HG03565 (cell line): ENCODE measurements at regions not wholly inside any gene's neighbourhood (a gene's known extent, or its start where the extent isn't known, plus 50 kb on each side); places are given as distances from the start of the nearest gene placed in this dataset.
"Not testable (repeated sequence)": the region's sequence is repeated elsewhere in the genome, so short reads cannot be mapped to it uniquely, and the experiment has no call there.

Experiments used
- ATAC-seq: cut with Tn5 transposase; IDR thresholded peaks from one replicate; pipeline ENCODE4 v1.9.1; 2021; ENCODE audit warnings: mild to moderate bottlenecking, moderate library complexity; ENCODE audit not compliant: unreplicated experiment

DNA sequence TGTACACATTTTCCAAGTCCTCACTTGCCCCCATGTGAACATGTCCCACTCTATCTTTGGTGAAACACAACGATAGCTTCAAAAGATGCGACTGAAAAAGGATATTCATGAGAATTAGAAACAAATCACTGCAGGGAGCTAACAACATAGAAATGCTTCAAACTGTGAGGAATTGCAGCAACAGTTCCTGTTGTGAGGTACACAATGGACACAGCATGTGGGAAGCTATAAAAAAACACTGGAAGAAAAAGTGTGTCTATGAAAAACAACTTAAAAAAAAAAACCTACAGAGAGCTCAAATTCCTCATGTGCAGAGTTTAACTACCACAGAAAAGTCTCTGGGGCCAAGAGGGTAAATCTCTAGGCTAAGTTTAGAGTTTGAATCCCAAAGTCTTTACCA is 51.6 kb upstream of the BLTP1 start:
- no peak for ATAC-seq

DNA sequence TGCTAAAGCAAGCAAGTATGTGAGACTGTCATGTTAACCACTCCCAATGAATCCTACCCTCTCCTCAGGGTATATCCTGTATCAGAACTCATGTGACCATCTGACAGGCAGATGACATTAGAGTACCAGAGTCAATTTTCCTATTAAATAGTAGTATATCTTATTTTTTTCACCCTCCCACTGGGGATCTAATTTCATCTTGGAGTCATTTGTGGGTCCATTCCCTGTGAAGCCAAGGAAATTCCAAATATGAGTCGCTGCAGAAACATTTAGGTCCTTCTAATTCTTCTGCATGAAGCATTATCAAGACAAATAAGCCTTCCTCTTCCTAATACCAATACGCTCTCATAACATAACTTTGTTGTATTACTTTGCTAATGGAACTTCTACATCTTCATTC is 52.2 kb upstream of the BLTP1 start:
- ATAC-seq, result no peak

DNA sequence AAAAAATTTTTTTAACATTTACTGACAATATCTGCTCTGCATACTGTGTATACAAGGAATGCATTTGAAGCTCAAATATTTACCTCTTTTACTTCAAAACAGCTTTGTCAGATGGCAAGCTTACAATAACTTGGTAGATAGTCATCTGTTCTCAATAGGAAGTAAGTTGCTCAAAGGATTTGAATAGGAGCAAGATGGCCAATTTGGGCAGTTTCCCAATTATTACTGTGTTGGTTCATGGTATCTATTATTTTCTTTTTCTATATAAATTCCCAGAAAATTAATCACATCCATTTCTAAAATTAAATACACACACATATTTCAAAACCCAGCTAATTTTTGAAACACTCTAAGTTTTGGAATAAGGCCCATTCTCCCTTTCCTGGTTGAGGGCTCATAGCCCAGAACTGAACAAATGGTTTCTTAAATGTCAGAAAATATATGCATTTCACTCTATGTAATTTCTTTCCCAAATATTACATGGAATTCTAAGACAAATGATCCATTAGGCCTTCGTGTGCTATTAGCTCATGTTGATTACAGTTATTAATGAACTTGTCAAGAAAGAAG is 60.2 kb upstream of the BLTP1 start:
- no peak for ATAC-seq

DNA sequence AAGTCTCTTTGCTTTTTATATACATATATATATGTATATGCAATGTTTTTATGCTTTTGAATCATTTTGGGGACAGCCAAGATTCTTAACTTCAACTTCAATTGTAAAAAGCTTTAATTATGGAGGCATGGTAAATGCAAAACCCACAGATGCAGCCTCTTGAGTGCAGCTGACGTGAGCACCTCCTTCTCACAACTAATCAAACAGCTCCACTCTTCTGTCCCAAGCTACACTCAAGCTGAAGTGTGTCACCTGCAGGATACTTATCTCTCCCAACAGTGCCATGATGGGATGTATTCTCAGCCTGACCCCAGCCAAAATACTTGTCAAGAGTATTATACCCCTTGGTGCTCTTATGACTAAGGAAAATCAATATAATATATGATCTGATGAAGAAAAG is 60.7 kb upstream of the BLTP1 start:
- ATAC-seq, result no peak

DNA sequence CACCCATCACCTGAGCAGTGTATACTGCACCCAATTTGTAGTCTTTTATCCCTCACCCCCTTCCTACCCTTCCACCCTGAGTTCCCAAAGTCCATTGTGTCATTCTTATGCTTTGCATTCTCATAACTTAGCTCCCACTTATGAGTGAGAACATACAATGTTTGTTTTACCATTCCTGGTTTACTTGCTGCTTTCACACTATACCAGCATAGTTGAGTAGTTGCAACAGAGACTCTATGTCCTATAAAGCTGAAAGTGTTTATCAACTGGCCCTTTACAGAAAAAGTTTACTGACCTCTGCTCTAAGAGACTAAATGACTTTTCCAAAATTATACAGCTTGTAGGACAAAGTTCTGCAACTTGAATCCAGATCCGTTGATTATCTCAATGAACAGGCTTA is 61.1 kb upstream of the BLTP1 start:
- no peak for ATAC-seq

DNA sequence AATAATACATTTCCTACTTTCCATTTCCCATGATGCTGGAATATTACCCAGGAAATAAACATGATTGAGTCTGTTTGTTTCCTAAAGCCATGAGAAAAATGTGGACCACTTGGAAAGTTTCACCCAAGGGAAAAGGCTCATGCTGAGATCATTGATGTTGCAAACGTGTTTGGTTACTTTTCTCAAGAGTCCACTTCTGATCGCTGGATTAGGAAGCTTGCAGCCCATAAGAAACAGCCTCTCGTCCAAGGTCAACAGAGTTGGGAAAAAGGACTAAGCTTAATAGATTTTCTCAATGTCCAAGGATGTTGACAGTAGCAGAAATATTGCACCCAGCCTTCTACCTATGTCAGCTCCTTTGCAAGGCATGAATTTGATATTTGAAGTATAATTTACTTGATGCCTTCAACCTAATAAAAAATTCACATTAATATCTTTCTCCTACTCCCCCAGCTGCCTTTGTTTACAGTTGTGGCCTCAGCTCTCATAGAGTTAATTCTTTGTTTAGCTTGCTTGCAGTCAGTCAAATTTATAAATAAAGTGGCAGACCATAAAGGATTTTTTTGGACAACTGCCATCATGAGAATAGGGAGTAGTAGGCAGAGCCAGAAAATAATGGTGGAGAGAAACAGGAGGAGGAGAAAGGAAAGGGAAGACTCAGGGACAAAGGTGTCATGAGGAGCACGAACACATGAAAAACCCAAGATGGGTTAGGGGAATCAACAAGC is 65.6 kb upstream of the BLTP1 start:
- no peak for ATAC-seq

DNA sequence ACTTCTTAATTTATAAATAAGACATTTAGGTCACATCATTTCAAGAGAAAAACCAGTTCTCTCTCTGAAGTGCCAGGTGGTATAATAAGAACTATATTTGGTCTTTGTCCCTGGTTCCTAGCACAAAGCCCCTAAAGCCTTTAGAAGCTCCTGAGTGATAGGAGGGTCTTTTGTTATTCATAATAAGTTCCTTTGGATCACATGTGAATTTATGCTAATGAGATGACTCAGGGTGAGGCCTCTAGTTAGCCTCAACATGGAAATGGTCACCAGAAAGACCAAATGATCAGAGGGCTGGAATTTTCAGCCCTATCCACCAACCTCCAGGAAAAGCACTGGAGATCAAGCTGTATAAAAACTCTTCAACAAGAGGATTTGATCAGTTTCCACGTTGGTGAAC is 68.1 kb upstream of the BLTP1 start:
- no peak for ATAC-seq

DNA sequence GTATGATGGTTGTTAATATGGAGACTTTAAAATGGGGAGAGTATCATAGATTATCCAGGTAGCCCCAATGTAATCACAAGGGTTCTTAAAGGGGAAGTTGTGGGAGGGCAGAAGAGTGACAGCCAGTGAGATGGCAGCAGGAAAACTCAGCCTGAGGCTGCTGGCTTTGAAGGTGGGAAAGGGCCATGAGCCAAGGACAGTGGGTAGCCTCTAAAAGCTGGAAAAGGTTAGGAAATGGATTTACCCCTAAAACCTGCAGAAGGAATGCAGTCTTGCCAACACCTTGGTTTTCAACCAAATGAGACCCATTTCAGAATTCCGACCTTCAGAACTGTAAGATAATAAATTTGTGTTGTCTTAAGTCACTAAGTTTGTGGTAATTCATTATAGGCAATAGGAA is 68.8 kb upstream of the BLTP1 start:
- ATAC-seq, result no peak

DNA sequence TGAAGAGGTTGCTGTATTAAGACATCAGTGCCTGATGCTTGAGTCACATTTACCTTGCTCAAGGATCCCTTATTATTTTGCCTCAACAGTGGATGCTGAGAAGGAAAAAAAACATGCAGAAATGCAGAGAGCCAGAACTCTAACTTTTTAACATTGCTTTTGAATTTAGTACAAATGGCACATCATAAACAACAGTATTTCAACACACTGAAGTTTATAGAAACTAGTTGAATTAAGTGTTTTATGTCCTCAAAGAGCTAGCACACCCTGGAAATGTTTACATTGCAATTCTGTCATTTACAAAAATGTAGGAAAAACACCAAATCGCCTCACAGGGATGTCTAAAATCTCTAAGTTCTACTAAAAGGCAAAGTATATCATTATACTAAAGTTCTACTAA is 69.5 kb upstream of the BLTP1 start:
- no peak for ATAC-seq

DNA sequence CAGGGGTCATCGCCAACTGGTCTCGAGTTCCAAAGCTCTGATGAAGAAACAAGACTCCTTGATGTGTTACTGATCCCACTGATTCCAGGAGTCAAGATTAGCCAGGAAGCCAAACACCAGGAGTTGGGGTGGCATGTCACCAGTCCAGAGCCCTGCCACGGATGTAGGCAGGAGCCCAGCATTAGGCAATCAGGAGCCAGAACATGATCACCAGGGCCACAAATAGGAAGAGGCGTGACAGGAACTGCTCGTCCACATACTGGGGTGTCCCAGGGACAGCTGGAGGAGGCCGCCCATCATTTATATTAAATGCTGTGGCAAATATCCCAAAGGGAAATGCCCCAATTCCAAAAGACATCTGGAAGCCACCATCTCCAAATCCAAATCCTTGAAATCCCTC is 74.5 kb upstream of the BLTP1 start:
- ATAC-seq, result not testable (repeated sequence)

DNA sequence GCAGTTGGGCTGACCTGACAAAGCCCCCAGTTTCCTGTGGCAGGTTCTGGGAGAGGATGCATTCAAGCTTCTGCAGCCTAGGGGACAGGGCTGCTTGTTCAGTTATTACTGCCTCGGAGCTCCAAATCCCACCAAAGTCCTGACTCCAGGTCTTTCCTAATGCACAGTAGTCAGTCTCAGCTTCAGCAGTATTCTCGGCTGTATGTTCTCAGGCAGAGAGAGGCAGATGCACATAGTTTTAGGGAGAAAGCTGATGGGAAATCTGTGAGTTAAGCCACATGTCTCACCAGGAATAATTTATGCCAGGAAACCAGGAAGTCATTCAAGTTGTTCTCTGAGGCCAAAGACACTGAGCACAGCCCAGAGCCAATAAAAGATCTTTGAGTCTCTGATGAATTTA is 75.3 kb upstream of the BLTP1 start:
- not testable (repeated sequence) for ATAC-seq

DNA sequence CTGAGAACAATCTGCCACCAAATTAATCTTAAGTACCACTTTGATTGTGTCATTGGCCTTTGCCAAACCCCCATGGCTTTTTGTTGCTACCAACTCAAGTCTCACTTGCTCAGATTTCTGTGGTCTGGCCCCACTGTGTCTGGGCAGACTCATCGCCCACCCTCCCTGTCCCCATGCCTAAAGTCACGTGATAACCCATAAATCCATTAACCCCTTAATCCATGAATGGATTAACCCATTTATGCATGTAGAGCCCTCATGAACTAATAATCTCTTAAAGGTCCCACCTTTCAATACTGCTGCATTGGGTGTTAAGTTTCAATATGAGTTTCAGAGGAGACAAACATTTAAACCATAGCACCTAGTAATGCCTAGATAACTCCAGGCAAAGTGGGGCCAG is 78.5 kb upstream of the BLTP1 start:
- no peak for ATAC-seq

DNA sequence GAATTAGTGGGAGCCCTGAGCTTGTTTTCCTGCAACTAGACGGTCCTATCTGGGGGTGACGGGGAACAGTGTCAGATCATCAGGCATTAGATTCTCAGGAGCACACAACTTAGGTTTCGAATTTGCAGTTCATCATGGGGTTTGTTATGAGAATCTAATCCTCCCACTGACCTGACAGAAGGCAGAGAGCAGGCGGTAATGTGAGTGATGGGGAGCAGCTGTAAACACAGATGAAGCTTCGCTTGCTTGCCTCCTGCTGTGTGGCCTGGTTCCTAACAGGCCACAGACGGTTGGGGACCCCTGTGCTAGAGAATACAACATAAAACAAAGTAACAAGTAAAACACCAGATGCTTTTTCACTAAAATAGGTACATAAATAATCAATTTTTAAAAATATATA is 86.2 kb upstream of the BLTP1 start:
- ATAC-seq, result no peak

DNA sequence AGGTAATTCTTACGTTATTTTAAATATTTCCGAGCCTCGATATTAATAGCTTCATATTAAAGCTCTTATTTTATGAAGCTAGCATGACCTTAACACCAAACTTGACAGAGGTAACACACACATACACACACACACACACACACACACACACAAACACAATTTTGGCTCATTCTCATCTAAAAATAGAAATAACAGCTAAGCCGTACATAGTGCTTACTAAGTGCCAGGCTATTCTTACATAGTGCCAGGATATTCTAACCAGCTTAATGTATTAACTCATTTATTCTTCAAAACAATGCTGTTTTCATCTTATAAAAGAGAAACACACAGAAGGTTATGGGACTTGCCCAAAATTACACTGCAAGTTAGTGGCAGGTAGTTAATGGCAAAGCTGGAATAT is 87.0 kb upstream of the BLTP1 start:
- no peak for ATAC-seq

DNA sequence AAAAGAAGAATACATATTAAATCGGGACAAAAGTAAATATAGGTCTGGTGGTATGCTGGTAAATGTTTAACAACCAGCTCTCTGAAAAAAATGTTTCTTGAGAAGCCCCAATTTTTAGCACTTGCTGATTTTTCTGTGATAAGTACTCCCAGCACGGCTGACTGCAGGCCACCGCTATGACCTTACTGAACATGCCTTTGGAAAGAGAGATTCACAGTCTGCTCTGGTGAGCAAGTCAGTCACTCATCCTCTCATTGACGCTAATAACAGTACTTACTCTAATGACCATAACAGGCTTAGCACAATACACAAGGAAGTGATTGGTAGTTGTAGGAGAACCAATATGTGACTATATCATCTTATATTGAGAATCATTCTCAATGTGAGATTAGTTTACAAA is 98.9 kb upstream of the BLTP1 start:
- no peak for ATAC-seq

DNA sequence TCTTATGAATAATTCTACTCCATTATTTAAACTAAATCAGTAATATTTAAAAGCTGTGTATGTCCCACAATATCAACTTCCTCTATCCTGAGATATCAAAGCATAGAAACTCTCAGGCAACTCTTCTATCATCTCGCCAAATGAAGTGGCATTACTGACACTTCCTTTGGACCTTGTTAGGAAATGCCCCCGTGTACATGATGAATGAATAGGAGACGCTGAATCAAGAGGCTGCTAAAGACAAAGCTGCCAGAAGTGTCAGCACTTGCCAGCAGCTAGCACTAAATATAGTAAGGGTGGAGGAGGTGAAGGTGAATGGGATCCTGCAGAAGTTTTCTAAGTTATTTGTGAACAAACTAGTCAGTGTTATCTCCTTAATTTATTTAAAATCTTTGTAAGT is 99.5 kb upstream of the BLTP1 start:
- ATAC-seq, result no peak

DNA sequence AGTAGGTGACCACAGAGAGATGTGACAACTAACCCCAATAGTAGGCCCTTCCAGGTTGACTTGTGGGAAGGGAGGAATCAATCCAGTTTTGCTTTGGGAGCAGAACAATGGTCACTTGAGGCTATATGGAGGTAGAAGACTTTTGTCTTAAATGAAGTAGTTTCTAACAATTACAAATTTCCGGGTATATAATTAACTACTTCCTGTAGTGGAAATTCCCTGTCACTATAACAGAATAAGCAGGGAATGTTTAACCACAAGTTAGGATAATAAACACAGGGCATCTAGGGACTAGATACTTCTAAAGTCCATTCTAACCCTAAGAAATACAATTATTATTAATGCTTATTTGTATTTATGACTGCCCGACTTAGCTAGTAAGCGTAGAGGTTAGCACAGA is 99.0 kb upstream of the TRPC3 start:
- ATAC-seq, result no peak

DNA sequence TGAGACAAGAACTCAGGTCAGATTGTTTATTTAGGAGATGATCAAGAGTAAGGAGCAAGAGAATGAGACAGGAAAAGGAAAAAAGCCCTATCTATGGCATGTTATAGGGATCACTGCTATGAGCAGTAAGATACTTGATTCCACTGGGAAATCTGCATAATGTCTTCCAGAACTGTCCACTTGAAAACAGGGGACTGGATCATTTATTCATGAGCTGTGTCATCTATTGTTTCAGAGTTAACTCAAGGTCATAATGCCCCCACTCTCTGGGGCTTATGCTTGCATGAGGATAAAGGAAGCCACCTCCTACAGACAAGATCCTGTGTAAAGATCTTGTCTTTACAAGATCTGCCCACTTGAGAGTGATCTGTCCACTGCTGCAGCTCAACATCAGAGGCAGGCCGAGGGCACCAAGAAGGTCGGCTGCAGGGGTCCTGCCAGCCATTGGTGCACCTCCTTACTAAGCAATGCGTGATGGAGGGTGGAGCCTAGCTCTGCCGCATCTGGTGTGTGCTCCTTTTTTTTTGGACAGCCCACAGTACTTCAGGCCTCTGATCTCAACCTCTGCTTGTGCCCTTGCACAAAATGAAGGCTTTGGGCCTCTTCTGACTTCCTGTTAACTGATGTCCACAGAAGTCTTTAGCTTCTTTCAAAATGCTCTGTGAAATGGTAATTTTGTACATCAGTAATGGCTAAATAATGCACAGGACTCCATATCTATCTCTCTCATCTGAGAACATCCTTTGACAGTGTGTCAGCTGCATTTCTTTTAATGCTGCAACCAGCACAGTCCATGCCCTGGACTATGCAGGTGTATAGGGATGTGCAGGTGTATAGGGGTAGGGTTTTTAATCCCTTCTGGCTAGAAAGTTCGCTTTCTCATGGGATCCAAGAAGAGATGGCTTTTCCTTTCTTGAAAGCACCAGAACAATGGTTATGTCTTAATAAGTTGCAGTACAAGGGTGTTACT is 95.9 kb upstream of the TRPC3 start:
- ATAC-seq, result no peak

DNA sequence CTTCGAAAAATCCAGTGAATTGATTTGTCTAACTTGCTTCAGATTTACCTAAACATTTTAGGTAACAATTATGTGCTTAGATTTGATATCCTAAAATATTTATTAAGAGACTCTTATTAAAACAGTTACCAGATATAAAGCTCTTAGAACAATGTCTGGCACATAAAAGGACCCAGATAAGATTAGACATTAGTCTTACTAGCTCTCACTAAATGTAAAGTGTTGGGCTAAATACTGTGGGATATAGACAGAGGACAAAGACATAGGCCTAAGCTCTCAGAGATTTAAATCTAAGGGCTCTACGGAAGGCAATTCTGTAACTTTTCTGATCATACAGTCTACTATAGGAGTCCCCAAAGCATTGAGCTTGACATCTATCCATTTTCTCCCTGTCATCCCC is 94.4 kb upstream of the TRPC3 start:
- no peak for ATAC-seq

DNA sequence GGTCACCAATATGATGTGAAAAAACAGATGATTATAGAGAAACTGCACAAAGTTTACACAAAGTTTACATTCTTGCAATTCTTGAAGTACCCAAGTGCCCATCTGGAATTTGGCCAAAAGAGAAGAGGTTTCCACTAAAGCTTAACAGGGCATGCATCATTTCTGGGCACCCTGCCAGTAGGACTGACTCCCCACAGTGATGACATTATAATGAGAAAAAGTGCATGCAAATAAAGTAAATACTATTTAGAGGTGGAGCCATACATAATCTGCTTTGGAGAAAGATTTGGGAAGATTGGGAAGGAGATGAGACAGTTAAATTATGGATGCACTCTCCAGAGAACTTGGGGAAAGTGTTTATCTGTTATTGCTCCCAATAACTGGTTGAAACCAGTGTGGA is 93.7 kb upstream of the TRPC3 start:
- ATAC-seq, result no peak

DNA sequence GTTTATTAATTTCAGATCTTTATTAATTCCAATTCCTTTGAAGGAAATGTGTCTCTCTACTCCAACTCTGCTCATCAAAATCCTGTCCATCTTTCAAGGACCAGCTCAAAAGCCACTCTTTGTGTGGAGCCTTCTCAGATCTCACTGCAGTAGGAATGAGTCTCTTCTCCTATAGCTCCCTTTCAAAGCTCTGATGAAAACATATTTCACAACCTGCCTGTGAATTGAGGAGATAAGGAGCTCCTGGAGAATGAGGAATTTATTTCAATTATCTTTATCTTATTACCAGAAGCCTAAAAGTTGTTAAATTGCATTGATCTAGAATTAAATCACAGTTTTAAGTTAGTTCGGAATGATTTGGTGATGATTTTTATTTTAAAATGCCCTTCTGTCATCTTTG is 92.6 kb upstream of the TRPC3 start:
- ATAC-seq, result no peak

DNA sequence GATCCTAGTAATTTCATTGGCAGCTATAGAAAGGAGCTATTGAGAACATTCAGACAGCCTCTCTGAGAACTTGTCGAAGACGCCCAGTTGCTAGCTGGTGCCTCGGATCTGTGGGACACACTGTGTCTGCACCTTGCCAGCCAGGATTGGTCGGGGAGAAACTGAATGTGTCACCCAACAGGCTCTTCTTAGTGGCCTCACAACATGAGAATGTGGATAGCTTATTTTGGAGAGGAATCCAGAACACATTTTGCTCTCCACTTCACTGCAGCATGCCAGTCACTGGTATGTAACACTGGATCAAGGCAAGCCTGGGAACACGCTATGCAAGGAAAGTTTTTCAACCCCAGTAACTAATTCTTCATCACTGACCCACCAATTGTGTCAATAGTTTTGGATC is 89.5 kb upstream of the TRPC3 start:
- no peak for ATAC-seq
